H7 (cell line): ENCODE measurements at regions not wholly inside any gene's neighbourhood (a gene's known extent, or its start where the extent isn't known, plus 50 kb on each side); places are given as distances from the start of the nearest gene placed in this dataset.

Source experiments
- DNase-seq: peaks from one replicate; pipeline ENCODE4 v3.0.0; 2012
- H3K27me3 ChIP-seq: 2 replicates; pipeline ENCODE4 v1.6.0; 2011; ENCODE audit warnings: mild to moderate bottlenecking, low read length; ENCODE audit not compliant: control insufficient read depth, insufficient read depth
- H3K36me3 ChIP-seq: replicated peaks from 2 replicates; pipeline ENCODE4 v1.5.1; 2011; ENCODE audit warnings: low read length; ENCODE audit not compliant: control insufficient read depth, insufficient read depth
- H3K4me3 ChIP-seq: 2 replicates; pipeline ENCODE4 v1.5.1; 2011; ENCODE audit warnings: low read depth, mild to moderate bottlenecking, control low read depth, low read length, moderate library complexity; ENCODE audit not compliant: insufficient read depth

- H3K27me3 ChIP-seq = peaks cover 1% of the 10 kb centered on the region; the same call in 1 of the 2 replicates
- no peaks in the 10 kb centered on the region for H3K36me3 ChIP-seq
- no peak overlapping the region for H3K4me3 ChIP-seq
- DNase-seq = no peak
Observed at GRCh38 chr1:175875556-175875955, 132.2 kb upstream of the TNR start.

DNA sequence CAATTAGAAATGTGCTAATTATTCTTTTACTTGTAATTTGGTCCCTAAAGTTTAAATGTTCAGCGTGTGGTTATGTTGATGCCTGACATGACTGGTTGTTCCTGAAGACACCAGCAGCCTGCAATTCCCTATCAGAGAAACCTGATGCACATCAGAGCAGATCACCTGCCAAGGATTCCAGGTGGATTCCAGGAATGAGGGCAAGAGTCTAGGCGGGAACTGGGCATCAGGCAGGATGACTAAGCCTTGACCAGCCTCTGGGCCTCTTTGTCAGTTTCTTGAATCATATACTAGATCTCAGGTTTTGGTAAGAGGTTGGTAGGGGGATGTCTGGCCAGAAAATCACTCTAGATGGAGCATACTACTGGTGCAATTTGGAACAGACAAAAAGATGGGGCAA is 130.7 kb upstream of the TNR start:
- Histone ChIP-seq H3K4me3 (no peak overlapping the region), H3K36me3 (no peaks in the 10 kb centered on the region), H3K27me3 (peaks cover 1% of the 10 kb centered on the region; the same call in 1 of the 2 replicates)
- DNase-seq = no peak

DNA sequence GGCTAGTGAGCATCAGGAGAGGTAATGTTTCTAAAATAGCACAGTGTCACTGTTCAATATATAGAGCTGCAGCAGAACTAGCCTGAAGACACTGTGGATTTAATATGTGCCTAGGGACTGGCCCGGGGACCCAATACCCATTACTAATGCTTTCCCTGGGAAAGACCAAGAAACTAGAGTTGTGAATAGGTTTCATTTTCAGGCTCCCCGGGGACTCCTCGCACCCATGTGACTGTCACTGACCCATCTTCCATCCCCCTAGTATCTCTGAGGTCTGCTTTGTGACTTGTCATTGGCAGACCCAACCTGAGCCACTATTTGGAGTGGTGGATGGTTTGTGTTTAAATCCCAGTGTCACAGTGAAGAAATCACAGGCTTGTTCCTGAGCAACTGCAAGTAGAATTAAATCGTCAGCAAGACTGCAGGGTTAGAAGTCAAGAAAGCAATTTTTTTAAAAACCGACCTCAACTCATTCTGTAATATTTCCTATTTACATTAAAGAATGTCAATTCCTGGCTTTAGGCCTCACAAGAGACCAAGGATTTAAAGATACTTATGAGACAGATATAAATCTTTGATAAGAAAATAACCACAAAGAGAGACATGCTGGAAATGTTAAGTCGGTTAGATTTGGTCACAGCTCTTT is 130.0 kb upstream of the TNR start:
- Histone ChIP-seq H3K36me3 (no peaks in the 10 kb centered on the region), H3K27me3 (peaks cover 1% of the 10 kb centered on the region; the same call in 1 of the 2 replicates), H3K4me3 (no peak overlapping the region)
- no peak for DNase-seq

DNA sequence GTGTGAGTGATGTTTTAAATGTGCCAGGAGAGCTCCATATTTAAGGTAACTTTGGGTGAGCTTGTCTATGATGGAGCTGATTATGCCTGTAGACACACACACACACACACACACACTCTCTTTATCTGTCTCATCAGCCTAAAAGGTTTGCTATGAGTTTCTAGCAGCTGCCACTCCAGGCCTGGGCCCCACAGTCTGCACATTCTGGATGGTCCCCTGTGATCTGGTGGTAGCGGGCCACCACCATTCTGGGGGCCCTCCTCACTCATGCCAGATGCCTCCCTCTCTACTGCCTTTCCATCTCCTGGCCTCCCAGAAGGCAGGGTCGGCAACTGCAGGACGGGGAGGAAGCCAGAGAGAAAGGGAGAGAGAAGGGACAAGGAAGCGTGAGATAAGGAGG is 129.2 kb upstream of the TNR start:
- DNase-seq = no peak
- H3K4me3 ChIP-seq = no peak overlapping the region
- H3K36me3 ChIP-seq = no peaks in the 10 kb centered on the region
- H3K27me3 ChIP-seq = peaks cover 1% of the 10 kb centered on the region; the same call in 1 of the 2 replicates

- no peak overlapping the region for H3K4me3 ChIP-seq
- H3K27me3 ChIP-seq = peaks cover 1% of the 10 kb centered on the region; the same call in 1 of the 2 replicates
- no peak for DNase-seq
- no peaks in the 10 kb centered on the region for H3K36me3 ChIP-seq
Observed at GRCh38 chr1:175871647-175872046, 128.3 kb upstream of the TNR start.

DNA sequence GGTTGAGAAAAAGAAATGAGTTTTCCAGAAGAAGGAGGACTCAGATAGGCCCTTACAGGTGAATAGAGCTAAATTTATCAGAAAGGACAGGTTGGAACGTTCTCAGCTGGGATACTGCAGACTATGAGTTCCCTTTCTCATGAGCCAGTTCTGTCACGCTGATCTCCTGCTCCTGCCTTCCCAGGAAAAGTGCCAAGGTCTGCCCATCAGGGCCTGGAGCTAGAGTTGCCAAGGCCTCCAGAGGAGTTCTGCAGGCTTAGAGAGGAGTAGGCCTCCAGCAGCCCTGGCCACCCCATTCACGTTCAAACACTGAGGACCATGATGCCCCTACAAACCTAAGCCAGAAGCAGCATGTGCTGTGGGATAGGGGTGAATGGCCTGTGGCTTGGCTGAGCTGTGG is 126.8 kb upstream of the TNR start:
- Histone ChIP-seq H3K4me3 (no peak overlapping the region), H3K36me3 (no peaks in the 10 kb centered on the region), H3K27me3 (peaks cover 1% of the 10 kb centered on the region; the same call in 1 of the 2 replicates)
- DNase-seq = no peak

GRCh38 chr1:175866776-175867175 is 123.4 kb upstream of the TNR start:
- Histone ChIP-seq H3K4me3 (no peak overlapping the region), H3K36me3 (no peaks in the 10 kb centered on the region)
- DNase-seq = no peak

DNA sequence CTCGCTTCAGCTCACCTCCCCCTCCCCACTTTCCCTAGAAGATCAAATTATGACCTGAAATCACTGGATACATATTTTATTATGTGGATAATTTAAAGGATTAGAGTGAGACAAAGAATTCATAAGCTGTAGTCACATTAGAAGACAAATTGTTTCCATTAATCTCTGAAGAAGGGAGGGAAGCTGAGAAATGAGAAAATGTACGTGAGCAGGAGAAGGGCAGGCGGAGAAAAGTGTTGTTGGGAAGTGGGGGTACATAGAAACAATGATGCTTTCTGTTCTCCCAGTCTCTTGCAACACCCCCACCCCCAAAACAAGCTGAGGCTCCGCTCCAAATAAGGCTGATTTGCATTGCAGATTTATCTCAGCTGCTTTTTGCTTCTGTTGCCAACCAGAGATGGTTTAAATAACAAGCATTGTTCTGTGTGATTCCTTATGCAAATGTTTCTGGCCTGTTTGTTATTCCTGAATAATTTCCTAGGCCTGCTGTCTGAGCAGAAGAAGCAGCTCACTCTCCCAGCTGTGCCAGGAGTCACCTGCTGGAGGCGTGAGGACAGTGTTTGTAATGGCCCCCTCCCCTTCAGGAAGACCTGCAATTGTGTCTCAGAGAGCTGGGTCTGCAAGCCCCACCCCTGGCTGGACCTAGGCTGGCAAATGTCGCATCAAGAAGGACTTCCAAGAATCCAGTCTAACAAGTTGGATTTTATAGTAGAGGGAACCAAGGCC is 121.8 kb upstream of the TNR start:
- DNase-seq = peak; percentile 75
- no peaks in the 10 kb centered on the region; the same call in 1 of the 2 replicates for H3K27me3 ChIP-seq
- H3K36me3 ChIP-seq = no peaks in the 10 kb centered on the region
- H3K4me3 ChIP-seq = no peak overlapping the region

More at GRCh38 chr1:175866776-175867175, 123.4 kb upstream of the TNR start:
- no peaks in the 10 kb centered on the region; the same call in 1 of the 2 replicates for H3K27me3 ChIP-seq

DNA sequence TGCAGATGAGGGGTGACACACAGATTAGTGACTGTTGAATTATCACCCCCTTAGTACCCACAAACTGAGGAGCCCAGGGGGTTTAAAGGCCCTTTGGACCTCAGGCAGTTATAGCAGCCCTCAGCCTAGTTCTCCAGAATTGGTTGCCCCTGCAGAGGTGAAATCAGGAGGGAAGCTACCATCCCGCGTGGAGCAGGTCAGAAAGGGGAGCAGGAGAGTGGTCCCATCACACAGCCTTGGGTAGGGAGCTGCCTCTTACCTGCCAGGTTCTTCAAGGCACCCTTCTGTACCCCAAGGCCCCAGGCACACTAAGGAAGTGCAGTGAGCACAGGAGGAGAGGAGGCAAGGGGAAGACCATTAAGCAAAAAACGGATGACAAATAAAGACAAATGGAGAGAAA is 121.2 kb upstream of the TNR start:
- H3K4me3 ChIP-seq = no peak overlapping the region
- no peak for DNase-seq
- no peaks in the 10 kb centered on the region; the same call in 1 of the 2 replicates for H3K27me3 ChIP-seq
- H3K36me3 ChIP-seq = no peaks in the 10 kb centered on the region

DNA sequence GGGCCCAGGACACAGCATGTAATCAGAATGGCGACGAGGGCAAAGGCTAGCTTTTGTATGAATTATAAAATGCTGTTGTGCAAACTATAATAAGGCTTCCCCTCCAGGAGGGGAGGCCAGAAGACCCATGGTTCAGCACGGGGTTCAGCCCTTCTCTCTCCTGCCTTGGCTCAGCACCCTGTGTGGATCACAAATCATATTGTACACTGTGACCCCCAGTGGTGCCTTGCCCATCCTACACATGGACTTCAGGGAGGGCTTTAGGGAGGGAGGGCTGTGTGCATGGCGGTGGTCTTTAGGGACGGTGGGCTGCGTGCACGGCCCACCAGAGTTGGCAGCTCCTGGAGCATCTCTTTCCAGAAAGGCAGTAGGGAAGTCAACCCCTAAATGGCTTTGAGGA is 120.8 kb upstream of the TNR start:
- Histone ChIP-seq H3K4me3 (no peak overlapping the region), H3K27me3 (no peaks in the 10 kb centered on the region; the same call in 1 of the 2 replicates), H3K36me3 (no peaks in the 10 kb centered on the region)
- DNase-seq = no peak

DNA sequence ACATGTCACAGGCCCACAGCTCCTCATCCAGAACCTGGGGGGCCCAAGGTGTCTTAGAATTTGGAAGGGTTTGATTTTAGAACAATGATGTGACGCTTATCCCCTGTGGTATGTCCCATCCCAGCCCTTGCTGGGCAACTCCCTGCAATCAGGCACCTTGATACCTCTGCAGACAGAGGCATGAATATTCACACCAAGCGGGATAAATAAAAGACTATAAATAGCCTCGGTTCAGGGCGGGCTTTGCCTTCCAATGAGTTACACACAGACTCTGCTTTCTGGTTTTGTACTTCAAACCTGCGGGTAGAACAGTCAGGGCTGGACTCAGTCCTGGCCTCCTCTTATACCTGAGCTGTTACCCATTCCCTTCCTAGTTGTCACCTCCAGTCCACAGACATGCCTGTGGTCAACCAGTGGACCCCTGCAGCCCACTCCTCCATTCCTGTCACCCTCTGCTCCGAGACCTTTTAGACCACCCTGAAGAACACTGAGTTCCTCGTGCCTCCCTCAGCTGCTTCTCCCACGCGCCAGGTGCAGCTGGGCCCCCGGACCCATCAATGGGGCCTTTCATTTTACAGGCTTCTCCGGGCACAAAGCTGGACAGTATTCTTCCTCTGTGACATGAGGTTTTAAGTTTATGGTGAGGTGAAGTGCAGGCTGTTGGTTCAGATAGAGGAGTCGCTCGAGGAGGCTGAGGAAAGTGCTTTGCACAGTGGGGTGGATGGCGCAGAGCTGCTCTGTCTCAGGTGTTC is 120.1 kb upstream of the TNR start:
- H3K36me3 ChIP-seq = no peaks in the 10 kb centered on the region
- DNase-seq = no peak
- H3K27me3 ChIP-seq = no peaks in the 10 kb centered on the region; the same call in 1 of the 2 replicates
- H3K4me3 ChIP-seq = no peak overlapping the region

- H3K27me3 ChIP-seq = no peaks in the 10 kb centered on the region; the same call in 1 of the 2 replicates
- H3K4me3 ChIP-seq = no peak overlapping the region
- no peaks in the 10 kb centered on the region for H3K36me3 ChIP-seq
- no peak for DNase-seq
Observed at GRCh38 chr1:175862408-175862807, 119.0 kb upstream of the TNR start.

- Histone ChIP-seq H3K27me3 (no peaks in the 10 kb centered on the region; the same call in 1 of the 2 replicates), H3K4me3 (no peak overlapping the region), H3K36me3 (no peaks in the 10 kb centered on the region)
- DNase-seq = no peak
Observed at GRCh38 chr1:175861626-175862367, 118.4 kb upstream of the TNR start.

DNA sequence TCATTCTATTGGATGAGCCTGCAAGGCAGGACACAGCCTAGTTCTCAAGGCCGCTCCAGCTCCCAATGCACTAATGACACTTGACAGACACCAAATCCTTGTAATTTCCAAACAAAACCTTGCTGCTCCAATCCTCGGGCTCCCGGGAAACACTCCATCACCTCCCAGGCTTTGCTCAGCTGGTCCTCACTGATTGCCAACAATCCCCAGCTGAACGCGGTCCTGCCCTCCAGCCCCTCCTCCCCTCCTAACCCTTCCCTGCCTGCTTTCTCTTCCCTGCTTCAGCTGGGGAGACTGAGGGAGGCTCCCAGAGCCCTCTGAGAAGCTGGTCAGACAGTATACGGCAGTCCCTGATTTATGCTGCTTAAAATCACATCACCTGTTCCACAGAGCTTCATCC is 114.4 kb upstream of the TNR start:
- Histone ChIP-seq H3K36me3 (no peaks in the 10 kb centered on the region), H3K4me3 (no peak overlapping the region), H3K27me3 (no peaks in the 10 kb centered on the region; the same call in 1 of the 2 replicates)
- DNase-seq = peak; percentile 55
